GM19372 (cell line): ENCODE measurements at regions not wholly inside any gene's neighbourhood (a gene's known extent, or its start where the extent isn't known, plus 50 kb on each side); places are given as distances from the start of the nearest gene placed in this dataset.

ENCODE experiments used
- ATAC-seq: cut with Tn5 transposase; IDR thresholded peaks from one replicate; pipeline ENCODE4 v1.9.1; 2021; ENCODE audit warnings: mild to moderate bottlenecking, low read depth, moderate library complexity; ENCODE audit not compliant: unreplicated experiment

DNA sequence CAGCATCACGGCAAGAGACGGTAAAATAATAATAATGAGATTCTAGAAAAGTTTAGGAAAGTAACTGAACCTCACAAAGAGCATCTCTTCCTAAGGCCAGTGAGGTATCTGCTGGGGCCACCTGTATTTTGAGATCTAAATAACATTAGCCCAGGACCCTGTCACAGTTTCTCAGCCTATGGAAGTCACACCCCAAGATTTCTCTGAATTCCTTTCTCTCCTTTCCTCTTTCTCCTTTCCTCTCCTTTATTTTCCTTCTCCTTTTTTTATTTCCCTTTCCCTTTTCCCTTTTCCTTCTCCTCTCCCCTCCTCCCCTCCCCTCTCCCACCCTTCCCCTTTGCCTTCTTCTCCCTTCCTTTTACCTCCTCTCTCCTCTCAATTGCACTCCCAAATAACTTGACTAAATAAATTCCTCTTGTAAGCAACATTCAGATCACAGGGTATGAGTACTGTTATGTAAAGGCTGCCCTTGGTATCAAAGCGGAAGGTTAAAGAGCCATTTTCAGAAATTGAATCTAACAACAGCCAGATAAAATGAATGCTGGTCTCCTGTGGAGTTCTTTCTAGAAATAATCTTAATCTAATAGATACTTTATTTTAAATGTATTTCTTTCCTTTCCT is 506.2 kb downstream of the EPM2A start:
- no peak for ATAC-seq

GRCh38 chr6:145233955-145234354 is 501.4 kb downstream of the EPM2A start:
- ATAC-seq: no peak

- ATAC-seq: no peak
Observed at GRCh38 chr6:145235207-145235606, 500.1 kb downstream of the EPM2A start.

- no peak for ATAC-seq
Observed at GRCh38 chr6:145238787-145239186, 496.5 kb downstream of the EPM2A start.

- no peak for ATAC-seq
Observed at GRCh38 chr6:145241039-145241438, 494.3 kb downstream of the EPM2A start.

- no peak for ATAC-seq
Observed at GRCh38 chr6:145241721-145242120, 493.6 kb downstream of the EPM2A start.

- no peak for ATAC-seq
Observed at GRCh38 chr6:145244349-145245100, 490.8 kb downstream of the EPM2A start.

GRCh38 chr6:145245119-145245518 is 490.2 kb downstream of the EPM2A start:
- ATAC-seq: no peak

DNA sequence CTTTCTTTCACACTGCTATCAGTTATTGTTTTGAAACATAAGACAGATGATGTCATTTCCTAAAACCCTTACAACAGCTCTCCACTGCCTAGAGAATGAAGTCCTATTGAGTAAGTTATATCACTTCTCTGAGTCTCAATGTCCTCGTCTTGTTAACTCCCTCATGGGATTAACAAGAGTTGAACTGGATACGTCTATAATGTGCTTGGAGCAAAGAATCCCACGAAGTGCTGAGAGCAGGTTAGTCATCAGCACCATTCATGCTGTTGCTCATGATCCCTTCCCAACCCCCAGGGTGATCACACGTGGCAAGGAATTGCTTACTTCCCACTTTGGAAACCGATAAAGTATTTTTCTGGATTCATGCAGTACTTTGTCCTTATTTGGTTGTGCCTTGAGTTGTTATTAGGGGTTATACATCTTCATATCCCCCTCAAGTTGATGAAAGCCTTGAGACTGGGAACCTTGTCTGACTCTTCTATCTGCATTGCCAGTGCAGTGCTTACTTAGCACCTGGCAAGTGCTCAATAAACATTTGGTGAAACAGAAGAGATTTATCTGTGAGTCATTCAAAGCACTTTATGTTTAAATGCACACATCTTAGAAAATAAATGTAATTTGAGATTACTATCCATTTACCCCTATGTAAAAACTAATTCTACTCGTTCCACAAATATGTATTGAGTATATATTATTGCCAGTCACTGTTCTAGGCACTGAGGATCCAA is 487.5 kb downstream of the EPM2A start:
- no peak for ATAC-seq

- no peak for ATAC-seq
Observed at GRCh38 chr6:145250436-145250835, 484.9 kb downstream of the EPM2A start.

- no peak for ATAC-seq
Observed at GRCh38 chr6:145252737-145253136, 482.6 kb downstream of the EPM2A start.

- no peak for ATAC-seq
Observed at GRCh38 chr6:145254649-145255401, 480.5 kb downstream of the EPM2A start.

- ATAC-seq: no peak
Observed at GRCh38 chr6:145257704-145258103, 477.6 kb downstream of the EPM2A start.

GRCh38 chr6:145258122-145258521 is 477.2 kb downstream of the EPM2A start:
- ATAC-seq: no peak

DNA sequence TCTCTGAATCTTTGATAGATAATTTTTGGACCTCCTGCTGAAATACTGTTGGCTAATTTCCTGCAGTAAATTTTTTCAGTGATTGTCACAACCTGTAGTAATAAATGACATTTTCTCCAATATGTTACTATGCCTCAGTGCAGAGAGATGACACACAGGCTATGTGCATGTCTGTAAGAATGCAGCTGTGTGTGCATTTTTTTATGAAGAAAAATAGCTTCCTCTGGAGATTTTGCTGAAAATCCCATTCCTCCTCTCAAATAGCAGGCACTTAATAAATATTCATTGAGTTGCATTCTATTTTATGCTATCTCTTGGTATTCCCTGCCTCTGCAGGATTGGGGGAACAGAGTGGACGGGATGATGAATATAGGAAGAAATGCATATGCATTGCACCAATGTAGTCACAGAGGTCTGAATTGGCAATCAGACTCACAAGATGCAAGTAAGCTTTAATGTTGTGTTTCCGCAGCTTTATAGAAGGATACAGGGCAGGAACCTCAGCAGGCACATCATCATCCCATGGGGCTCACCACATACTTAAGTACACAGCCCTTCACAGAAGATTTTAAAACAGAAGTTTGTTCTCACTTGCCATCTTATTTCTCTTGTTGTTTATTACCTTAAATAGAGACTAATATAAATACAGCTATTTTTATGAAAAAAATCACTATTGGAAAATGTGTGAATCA is 474.7 kb downstream of the EPM2A start:
- no peak for ATAC-seq

DNA sequence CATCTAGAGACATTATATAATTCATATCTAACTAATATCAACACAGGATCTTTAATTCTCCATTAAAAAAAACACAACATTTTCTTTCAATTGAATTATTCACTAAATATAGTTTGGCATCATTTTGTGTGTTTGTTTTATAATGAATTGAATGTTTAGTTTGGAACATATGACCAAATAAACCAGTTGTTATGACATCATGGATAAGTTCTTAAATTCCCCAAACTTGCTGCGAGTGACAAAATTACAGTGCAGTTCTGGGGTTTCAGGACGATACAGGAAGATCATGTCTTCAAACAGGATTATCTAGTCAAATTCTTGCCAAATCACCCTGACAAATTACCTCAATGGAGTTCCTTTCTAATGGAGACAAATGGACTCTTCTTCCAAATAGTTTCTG is 473.6 kb downstream of the EPM2A start:
- ATAC-seq: no peak

DNA sequence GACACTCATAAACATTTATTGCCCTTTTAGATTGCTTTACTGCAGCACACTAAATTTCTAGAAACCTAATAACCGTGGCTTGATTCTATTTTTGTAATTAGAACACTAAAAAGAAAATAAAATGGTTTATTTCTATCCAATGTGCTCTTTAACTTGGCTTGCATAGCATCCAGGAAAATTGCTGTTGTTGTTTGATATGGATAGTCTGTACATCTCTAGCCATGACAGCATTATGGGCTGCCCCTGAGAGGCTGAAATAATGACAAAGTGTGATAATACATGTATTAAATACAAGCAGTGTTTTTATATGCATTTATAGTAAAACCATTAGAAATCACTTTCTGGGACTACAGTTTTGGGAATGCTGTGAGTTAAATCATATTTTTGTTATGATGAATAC is 472.5 kb downstream of the EPM2A start:
- ATAC-seq: no peak

DNA sequence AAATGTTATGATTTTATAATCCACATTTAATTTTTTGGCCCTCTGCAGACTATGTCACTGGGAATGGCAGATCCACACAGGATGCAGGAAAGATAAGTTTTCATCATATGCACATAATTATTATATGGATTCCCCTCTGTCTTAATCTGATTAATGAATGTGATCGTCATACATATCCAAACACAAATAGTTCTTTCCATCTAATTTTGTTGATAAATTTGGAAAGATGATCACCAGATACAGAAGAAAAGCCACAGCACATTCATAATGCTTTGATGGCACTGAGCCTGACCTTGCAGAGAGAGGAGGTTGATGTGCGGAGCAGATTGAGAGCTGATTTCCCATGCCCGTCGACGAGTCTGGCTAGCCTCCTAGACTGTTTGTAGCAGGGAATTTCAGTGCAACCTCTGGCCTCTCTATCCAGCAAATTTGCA is 471.5 kb downstream of the EPM2A start:
- ATAC-seq: no peak

DNA sequence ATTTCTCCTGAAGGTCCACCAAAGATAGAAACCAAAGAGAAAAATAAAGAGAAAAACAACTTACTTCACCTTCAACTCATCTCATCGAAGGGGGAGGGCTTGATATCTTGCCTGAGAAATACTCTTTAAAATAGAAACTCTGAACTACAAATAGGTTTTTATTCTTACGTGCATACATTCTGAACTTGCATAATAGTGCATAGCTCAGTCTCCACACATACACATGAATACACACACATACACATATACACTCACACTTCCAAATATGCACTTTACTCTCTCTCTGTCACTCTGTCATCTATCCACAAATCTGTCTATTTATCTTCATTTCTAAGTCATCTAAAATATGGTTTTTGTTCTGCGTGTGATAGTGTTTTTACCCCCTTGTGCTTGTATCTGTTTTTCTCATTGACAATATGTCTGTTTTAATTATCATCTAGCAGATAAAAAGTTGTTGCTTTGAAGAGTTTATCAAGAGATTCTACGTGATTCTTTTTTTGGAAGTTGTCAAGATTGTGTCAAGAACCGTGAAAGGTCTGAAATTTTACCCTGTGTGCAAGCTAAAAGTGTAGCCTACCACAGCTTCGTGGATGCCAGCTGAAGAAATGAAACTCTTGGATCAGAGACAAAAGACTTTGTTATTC is 468.8 kb downstream of the EPM2A start:
- ATAC-seq: no peak
